IMR-90 (cell line): ENCODE measurements at regions not wholly inside any gene's neighbourhood (a gene's known extent, or its start where the extent isn't known, plus 50 kb on each side); places are given as distances from the start of the nearest gene placed in this dataset.

Source experiments
- ATAC-seq: fragments of 200-7000 bp; cut with Tn5 transposase; 2 replicates; pipeline ENCODE4 v1.9.1; 2020; ENCODE audit warnings: low read depth, mild to moderate bottlenecking, moderate library complexity
- BruUV-seq: library from RNA; stranded (reverse); fragments of 400-500 nt; replicated peaks from 2 replicates; lab custom pipeline; 2021; lab: Mats Ljungman, UMichigan
- CTCF ChIA-PET: fragments of 300-600 bp; formaldehyde crosslinking; extraction: SDS; loops from one replicate; lab custom pipeline; 2021; ENCODE audit warnings: antibody characterized with exemption; lab: Yijun Ruan, JAX
- POLR2A ChIA-PET: fragments of 300-600 bp; sonication (Branson Sonifier 250); formaldehyde crosslinking; loops from one replicate; lab custom pipeline; 2022; ENCODE audit warnings: antibody characterized with exemption; ENCODE audit not compliant: unreplicated experiment; lab: Charles Lee
- DNase-seq: peaks from one replicate; pipeline ENCODE4 v3.0.0; 2013
- H2AFZ ChIP-seq: replicated peaks from 2 replicates; pipeline ENCODE3; 2013; ENCODE audit warnings: low read length, mild to moderate bottlenecking; ENCODE audit not compliant: poor library complexity
- H2AK5ac ChIP-seq: 2 replicates; pipeline ENCODE4 v1.6.1; 2013; ENCODE audit warnings: low read depth, low read length, inconsistent platforms
- H2AK9ac ChIP-seq: replicated peaks from 2 replicates; pipeline ENCODE3; 2013; ENCODE audit warnings: mild to moderate bottlenecking, low read depth, low read length, moderate library complexity; ENCODE audit not compliant: poor library complexity
- H2BK120ac ChIP-seq: 2 replicates; pipeline ENCODE4 v1.6.1; 2013; ENCODE audit warnings: low read depth, low read length, inconsistent platforms
- H2BK15ac ChIP-seq: 3 replicates; pipeline ENCODE4 v1.6.1; 2013; ENCODE audit warnings: low read depth, low read length, inconsistent platforms
- H2BK20ac ChIP-seq: 2 replicates; pipeline ENCODE4 v1.6.1; 2013; ENCODE audit warnings: low read depth, mild to moderate bottlenecking, inconsistent platforms, low read length, moderate library complexity
- H2BK5ac ChIP-seq: 2 replicates; pipeline ENCODE4 v1.6.1; 2013; ENCODE audit warnings: mild to moderate bottlenecking, low read depth, low read length, inconsistent platforms; ENCODE audit not compliant: poor library complexity, severe bottlenecking
- H3K14ac ChIP-seq: replicated peaks from 2 replicates; pipeline ENCODE4 v1.6.1; 2013; ENCODE audit warnings: low read depth, low read length, inconsistent platforms
- H3K18ac ChIP-seq: 2 replicates; pipeline ENCODE4 v1.6.1; 2013; ENCODE audit warnings: low read depth, low read length, control low read depth
- H3K23ac ChIP-seq: 2 replicates; pipeline ENCODE4 v1.6.1; 2013; ENCODE audit warnings: low read depth, low read length, inconsistent platforms
- H3K27ac ChIP-seq: 2 replicates; pipeline ENCODE4 v1.5.1; 2013; ENCODE audit warnings: mild to moderate bottlenecking, control low read depth, low read length; ENCODE audit not compliant: insufficient read depth
- H3K27me3 ChIP-seq: 2 replicates; pipeline ENCODE4 v1.6.1; 2013; ENCODE audit warnings: low read length; ENCODE audit not compliant: control insufficient read depth, insufficient read depth
- H3K36me3 ChIP-seq: 2 replicates; pipeline ENCODE4 v1.6.1; 2013; ENCODE audit warnings: low read length, mixed read lengths; ENCODE audit not compliant: control insufficient read depth, insufficient read depth
- H3K4ac ChIP-seq: 2 replicates; pipeline ENCODE4 v1.6.1; 2013; ENCODE audit warnings: low read depth, low read length, inconsistent platforms
- H3K4me1 ChIP-seq: 2 replicates; pipeline ENCODE4 v1.6.1; 2013; ENCODE audit warnings: low read length, mixed read lengths; ENCODE audit not compliant: control insufficient read depth, insufficient read depth
- H3K4me2 ChIP-seq: 2 replicates; pipeline ENCODE4 v1.6.1; 2013; ENCODE audit warnings: low read depth, mild to moderate bottlenecking, control low read depth, low read length, moderate library complexity
- H3K4me3 ChIP-seq: 2 replicates; pipeline ENCODE4 v1.5.1; 2013; ENCODE audit warnings: low read depth, mild to moderate bottlenecking, control low read depth, low read length, moderate library complexity; ENCODE audit not compliant: insufficient read depth
- H3K56ac ChIP-seq: 2 replicates; pipeline ENCODE4 v1.6.1; 2013; ENCODE audit warnings: low read length, inconsistent platforms; ENCODE audit not compliant: insufficient read depth; ENCODE audit errors: extremely low read depth
- H3K79me1 ChIP-seq, 2 experiments: 2 replicates each; pipeline ENCODE4 v1.6.1; 2013; ENCODE audit warnings: low read length in 2 of 2, inconsistent platforms in 1 of 2, low read depth in 1 of 2
- H3K9ac ChIP-seq: 2 replicates; pipeline ENCODE4 v1.6.1; 2013; ENCODE audit warnings: low read depth, low read length, control low read depth
- H3K9me1 ChIP-seq: 2 replicates; pipeline ENCODE4 v1.6.1; 2013; ENCODE audit warnings: low read length, inconsistent platforms; ENCODE audit not compliant: insufficient read depth
- H3K9me3 ChIP-seq: 2 replicates; pipeline ENCODE4 v1.6.1; 2013; ENCODE audit warnings: low read length; ENCODE audit not compliant: control insufficient read depth, insufficient read depth
- H4K20me1 ChIP-seq: 2 replicates; pipeline ENCODE4 v1.6.1; 2013; ENCODE audit warnings: low read length, inconsistent platforms; ENCODE audit not compliant: insufficient read depth
- H4K5ac ChIP-seq: 2 replicates; pipeline ENCODE4 v1.6.1; 2013; ENCODE audit warnings: mild to moderate bottlenecking, low read depth, low read length, control low read depth
- H4K8ac ChIP-seq, 2 experiments: 2 replicates each; pipeline ENCODE4 v1.6.1; 2013; ENCODE audit warnings: low read depth in 2 of 2, low read length in 2 of 2, control low read depth in 1 of 2, inconsistent platforms in 1 of 2
- H4K91ac ChIP-seq: 2 replicates; pipeline ENCODE4 v1.6.1; 2013; ENCODE audit warnings: low read depth, low read length, inconsistent platforms; ENCODE audit not compliant: insufficient read depth
- FOS ChIP-seq: fragments of 150-350 bp; IDR thresholded peaks from 2 replicates; pipeline ENCODE4 v1.6.1; 2016; ENCODE audit warnings: low read depth, low read length
- MAFK ChIP-seq: IDR thresholded peaks from 2 replicates; pipeline ENCODE4 v1.6.1; 2012; ENCODE audit warnings: low read depth, low read length, improper control_type of control experiment
- MXI1 ChIP-seq: IDR thresholded peaks from 2 replicates; pipeline ENCODE4 v1.6.1; 2012; ENCODE audit warnings: low read depth, mild to moderate bottlenecking, low read length, moderate library complexity, borderline replicate concordance
- POLR2A ChIP-seq: IDR thresholded peaks from 2 replicates; pipeline ENCODE4 v1.6.1; 2012; ENCODE audit warnings: mild to moderate bottlenecking, low read depth, low read length
- WGBS, 2 experiments: methylation state at CpG; one replicate each; pipeline versions ENCODE4 v1.1.5 to v1.1.7; 2013; ENCODE audit warnings: missing lambda C conversion rate in 2 of 2; ENCODE audit not compliant: insufficient read length in 1 of 2; ENCODE audit errors: extremely low coverage in 2 of 2; 5-methylcytosine and 5-hydroxymethylcytosine counted together
- dilution Hi-C: fragments of 300-500 bp; cut with HindIII; formaldehyde crosslinking; loops from one replicate; pipeline ENCODE4 v1.14.3; 2018; ENCODE audit warnings: low sequenced_read_pairs; ENCODE audit not compliant: unreplicated experiment
- in situ Hi-C: fragments of 300-500 bp; cut with MboI; formaldehyde crosslinking; loops from 3 replicates; pipeline ENCODE4 v1.14.3; 2019; ENCODE audit warnings: low sequenced_read_pairs, inconsistent platforms, mixed read lengths
- intact Hi-C: fragments of 100-400 bp; cut with micrococcal nuclease; formaldehyde crosslinking; loops from 2 replicates; pipeline ENCODE4 v1.10.0; 2022

DNA sequence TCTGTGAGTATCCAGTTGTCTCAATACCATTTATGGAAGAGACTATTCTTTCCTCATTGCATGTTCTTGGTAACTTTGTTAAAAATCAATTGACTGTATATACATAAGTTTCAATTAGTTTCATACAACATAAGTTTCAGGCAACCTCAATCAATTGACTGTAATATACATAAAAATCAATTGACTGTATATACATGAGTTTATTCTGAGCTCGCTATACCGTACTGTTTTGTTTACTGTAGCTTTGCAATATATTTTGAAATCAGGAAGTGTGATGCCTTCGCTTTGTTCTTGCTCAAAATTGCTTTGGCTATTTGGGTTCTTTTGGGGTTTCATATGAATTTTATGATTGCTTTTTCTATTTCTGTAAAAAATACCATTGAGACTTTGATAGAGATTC lies 392.0 kb downstream of the BTG1 start:
- WGBS, 2 experiments = no CpG with 5 or more reads among the region's 3 CpGs

More for the DNA sequence above, 392.0 kb downstream of the BTG1 start:
- no peak overlapping the region for H2BK20ac ChIP-seq
- H3K9ac ChIP-seq = no peak overlapping the region
- dilution Hi-C loops (no loop called here), in situ Hi-C loops (no loop called here), intact Hi-C loops (no loop called here)
- no peaks in the 10 kb centered on the region for H4K20me1 ChIP-seq
- H3K27me3 ChIP-seq = no peaks in the 10 kb centered on the region
- H4K91ac ChIP-seq = no peak overlapping the region
- H2BK15ac ChIP-seq = no peak overlapping the region
- H2AFZ ChIP-seq = no peak overlapping the region
- H3K36me3 ChIP-seq = no peaks in the 10 kb centered on the region
- no peaks in the 10 kb centered on the region for H3K79me1 ChIP-seq
- no peak overlapping the region for H3K56ac ChIP-seq
- no peak overlapping the region for H3K23ac ChIP-seq
- H3K4ac ChIP-seq = no peak overlapping the region
- no peak overlapping the region for H2BK5ac ChIP-seq
- no peak for ATAC-seq
- no peak overlapping the region for H2AK9ac ChIP-seq
- H3K9me3 ChIP-seq = peaks cover 3% of the 10 kb centered on the region; the same call in 1 of the 2 replicates
- ChIA-PET POLR2A (interaction anchor here (0.7 kb wide), 1 partner anchor 15 kb away, joined by 5 read pairs; no protein-coding TSS in a partner anchor), CTCF (no interaction called here)
- DNase-seq = no peak
- no TSS peak for BruUV-seq
- H3K18ac ChIP-seq = no peak overlapping the region
- H3K14ac ChIP-seq = no peak overlapping the region
- no peak overlapping the region for H4K5ac ChIP-seq
- H2BK120ac ChIP-seq = no peak overlapping the region
- no peaks in the 10 kb centered on the region for H3K9me1 ChIP-seq
- no peak overlapping the region for H3K4me3 ChIP-seq
- no peak overlapping the region for H3K4me2 ChIP-seq
- H3K27ac ChIP-seq = no peak overlapping the region
- no peak overlapping the region for H2AK5ac ChIP-seq
- H3K4me1 ChIP-seq = no peaks in the 10 kb centered on the region
- TF ChIP-seq MXI1 (no peak), MAFK (no peak), FOS (no peak), POLR2A (no peak)
- no peak overlapping the region for H4K8ac ChIP-seq
